ENCODE measurements at regions not wholly inside any gene's neighbourhood (a gene's known extent, or its start where the extent isn't known, plus 50 kb on each side); places are given as distances from the start of the nearest gene placed in this dataset.

GRCh38 chr9:30299126-30299780 is 2085.2 kb upstream of the ACO1 start:
- H4K91ac ChIP-seq (ENCODE audit: insufficient read length, low read depth, low read length) = no peak overlapping the region

More at GRCh38 chr9:30299126-30299780, 2085.2 kb upstream of the ACO1 start:
- H3K4me2 ChIP-seq (ENCODE audit: insufficient read depth, insufficient read length, low read length) = no peak overlapping the region
- no peak overlapping the region for H2AFZ ChIP-seq (ENCODE audit: low read length)
- H3K27me3 ChIP-seq (ENCODE audit: insufficient read depth, low read length) = no peaks in the 10 kb centered on the region
- no peak overlapping the region for H3T11ph ChIP-seq (ENCODE audit: low read length)
- H3K18ac ChIP-seq (ENCODE audit: insufficient read length, low read depth, low read length) = no peak overlapping the region
- no peak overlapping the region for H3K9ac ChIP-seq (ENCODE audit: extremely low read depth, insufficient read length, low read length)
- no peaks in the 10 kb centered on the region for H3K79me2 ChIP-seq (ENCODE audit: insufficient read depth, low read length)
- no peaks in the 10 kb centered on the region for H3K4me1 ChIP-seq (ENCODE audit: insufficient read depth, low read length)
- no peak overlapping the region for H2AK5ac ChIP-seq (ENCODE audit: insufficient read length, low read length)
- no peaks in the 10 kb centered on the region for H3K23me2 ChIP-seq (ENCODE audit: insufficient read length, low read depth, low read length, poor library complexity, severe bottlenecking)
- DNase-seq = no peak
- no peak overlapping the region for H2BK15ac ChIP-seq (ENCODE audit: low read depth, low read length)
- no CpG with 5 or more reads among the region's 25 CpGs for WGBS (ENCODE audit: extremely low coverage, insufficient read length, low lambda C conversion rate)
- Mint-ChIP-seq H3K9me3 (peaks cover 0 to 3% of the 10 kb centered on the region in 2 experiments; a peak in 1 of 5 replicates), H3K4me3 (no peak overlapping the region), H3K27me3 (ENCODE audit: low read depth) (no peaks in the 10 kb centered on the region), H3K27ac (no peak overlapping the region), H3K4me1 (peaks cover 7 to 13% of the 10 kb centered on the region in 2 experiments), H3K36me3 (ENCODE audit: insufficient read depth in 1 of 3, low read depth in 3 of 3) (no peaks in the 10 kb centered on the region)
- no peak overlapping the region for H2BK5ac ChIP-seq (ENCODE audit: insufficient read length, low read length)
- H3K9me3 ChIP-seq (ENCODE audit: control insufficient read depth, low read depth, low read length) = no peaks in the 10 kb centered on the region
- H4K20me1 ChIP-seq (ENCODE audit: control insufficient read depth, insufficient read depth, insufficient read length) = no peaks in the 10 kb centered on the region
- H4K8ac ChIP-seq (replicated peaks; ENCODE audit: insufficient read length, low read depth, low read length) = no peak overlapping the region
- H3K4ac ChIP-seq (ENCODE audit: low read depth, low read length) = no peak overlapping the region
- no peak for TF ChIP-seq CTCF (conservative IDR thresholded peaks at IDR 0.05)
- H3K23ac ChIP-seq (ENCODE audit: insufficient read length, low read depth, low read length) = no peak overlapping the region
- no peak overlapping the region for H3K27ac ChIP-seq (ENCODE audit: insufficient read length, low read depth, low read length)
- no peaks in the 10 kb centered on the region for H3K79me1 ChIP-seq (ENCODE audit: insufficient read depth, low read depth, low read length, poor library complexity, severe bottlenecking)
- peak overlapping the region; percentile 47; the same call in 1 of the 2 replicates for H3K14ac ChIP-seq (ENCODE audit: insufficient read depth, low read length)
- no peak overlapping the region for H3K56ac ChIP-seq (ENCODE audit: insufficient read length, low read depth, low read length)
- no peak overlapping the region for H2BK20ac ChIP-seq (ENCODE audit: low read depth, low read length, poor library complexity, severe bottlenecking)
- no peak overlapping the region for H2BK12ac ChIP-seq (ENCODE audit: insufficient read length, low read depth, low read length)
- no peak overlapping the region for H4K5ac ChIP-seq (ENCODE audit: insufficient read length, low read depth, low read length)
- no peak overlapping the region for H2BK120ac ChIP-seq (ENCODE audit: low read depth, low read length, poor library complexity, severe bottlenecking)

Data from H9 (cell line).